Psoas muscle (tissue), 7 donors: ENCODE measurements at regions not wholly inside any gene's neighbourhood (a gene's known extent, or its start where the extent isn't known, plus 50 kb on each side); places are given as distances from the start of the nearest gene placed in this dataset.

Source experiments
- ATAC-seq, 4 donors: fragments of 200-7000 bp; cut with Tn5 transposase; one replicate each; pipeline ENCODE4 v1.9.1; 2020; ENCODE audit warnings: moderate library complexity in 3 of 4, mild to moderate bottlenecking in 2 of 4
- DNase-seq, 2 donors: peaks; one replicate each; pipeline ENCODE4 v3.0.0-alpha.2; 2020
- H3K27ac ChIP-seq: fragments of 200-600 bp; one replicate; pipeline ENCODE4 v1.8.0; 2022
- H3K27me3 ChIP-seq, 3 donors: fragments of 200-600 bp in 1 of 3; one replicate each; pipeline versions ENCODE4 v1.6.1 to v1.8.0; 2013 to 2022; ENCODE audit warnings: low read length in 2 of 3, mild to moderate bottlenecking in 2 of 3, moderate library complexity in 1 of 3; ENCODE audit not compliant: insufficient read depth in 3 of 3
- H3K36me3 ChIP-seq, 2 donors: fragments of 200-600 bp in 1 of 2; one replicate each; pipeline versions ENCODE4 v1.6.1 to v1.8.0; 2013 to 2022; ENCODE audit warnings: low read depth in 1 of 2, mild to moderate bottlenecking in 1 of 2, moderate library complexity in 1 of 2; ENCODE audit not compliant: insufficient read depth in 1 of 2
- H3K4me1 ChIP-seq: fragments of 200-600 bp; one replicate; pipeline ENCODE4 v1.8.0; 2022
- H3K4me3 ChIP-seq: fragments of 200-600 bp; one replicate; pipeline ENCODE4 v1.8.0; 2022; ENCODE audit warnings: mild to moderate bottlenecking
- H3K9me3 ChIP-seq: fragments of 200-600 bp; one replicate; pipeline ENCODE4 v1.8.0; 2022
- CTCF ChIP-seq: fragments of 200-600 bp; IDR thresholded peaks from one replicate; pipeline ENCODE4 v1.8.0; 2022; ENCODE audit warnings: antibody characterized with exemption
- WGBS, 3 donors: extraction: QIAGEN DNeasy Blood & Tissue Kit; methylation state at CpG; one replicate each; pipeline versions ENCODE4 v1.1.6 to v1.1.7; 2013; 5-methylcytosine and 5-hydroxymethylcytosine counted together
- intact Hi-C, 2 donors: fragments of 100-400 bp; cut with DNase I; formaldehyde crosslinking; loops; one replicate each; pipeline versions ENCODE4 v1.11.0 to v1.14.2; 2022
- donor health status: healthy with polysubstance abuse.
- donor health status: DM: no; HTN: no; CAD: no; lungs with moderate emphysema.
- donor health status: Bipolar disorder and iron deficiency.
- donor health status: healthy.
- donor health status: DM: yes; HTN: yes; CAD: no.
- donor health status: DM: no; HTN: no; CAD: no.
- donor health status: DM: yes; HTN: yes; CAD: no.

DNA sequence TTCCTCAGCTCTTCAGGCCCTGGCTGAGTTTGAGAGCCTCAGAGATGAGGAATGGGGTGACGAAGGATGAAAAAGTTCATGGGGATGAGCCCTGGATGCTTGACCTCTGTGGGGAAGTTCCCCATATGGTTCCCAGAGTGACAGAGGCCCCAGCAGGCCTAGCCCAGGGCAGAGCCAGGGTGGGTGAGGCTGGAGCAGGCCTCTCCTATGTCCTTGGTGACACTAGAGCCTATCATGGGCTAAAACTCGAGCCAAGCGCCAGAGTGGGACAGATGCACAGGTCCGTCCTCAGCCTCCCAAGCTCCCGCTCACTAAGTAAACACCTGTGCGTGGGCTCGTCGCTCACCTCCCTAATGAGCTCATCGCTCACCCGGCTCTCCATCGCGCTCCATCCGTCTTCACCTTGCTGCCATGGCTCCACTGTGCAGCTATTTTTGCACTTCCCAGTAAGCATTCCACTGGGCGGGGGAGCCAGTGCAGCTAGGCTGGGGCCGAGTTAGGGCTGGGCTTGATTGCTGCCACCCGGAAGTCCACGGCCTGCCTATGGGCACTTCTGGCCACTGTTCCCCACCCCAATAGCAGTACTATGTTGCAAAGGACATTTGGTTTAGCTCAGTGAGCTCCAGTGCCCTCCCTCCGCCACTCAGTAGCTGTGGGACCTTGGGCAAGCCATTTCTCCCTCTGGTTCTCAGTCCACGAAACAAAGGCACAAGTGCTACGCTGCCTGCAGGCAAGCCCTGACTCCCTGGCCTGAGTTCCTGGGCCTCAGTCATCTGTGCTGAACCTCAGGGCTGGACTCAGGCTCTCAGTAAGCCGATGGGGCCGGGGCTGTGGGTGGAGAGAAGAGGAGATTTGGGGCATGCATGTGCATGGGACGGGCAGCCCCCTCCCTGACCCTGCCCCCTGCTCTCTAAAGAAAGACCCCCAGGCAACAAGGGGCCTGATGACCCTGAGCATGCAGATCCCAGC lies 117.3 kb upstream of the PCBD1 start:
- ATAC-seq (peak in 2 of 4 donors; percentile 66 to 71), DNase-seq (no peak)
- 78 to 79% (median 79%) methylated on average over 23 of the region's 23 CpGs for WGBS, 3 donors
- no peaks in the 10 kb centered on the region for H3K9me3 ChIP-seq
- no peak for TF ChIP-seq CTCF
- peaks cover 0 to 5% (median 3%) of the 10 kb centered on the region in 3 donors for H3K27me3 ChIP-seq
- H3K4me3 ChIP-seq = no peak overlapping the region
- no peak overlapping the region for H3K27ac ChIP-seq
- intact Hi-C loops = no loop called here
- H3K4me1 ChIP-seq = no peaks in the 10 kb centered on the region
- H3K36me3 ChIP-seq = no peaks in the 10 kb centered on the region

DNA sequence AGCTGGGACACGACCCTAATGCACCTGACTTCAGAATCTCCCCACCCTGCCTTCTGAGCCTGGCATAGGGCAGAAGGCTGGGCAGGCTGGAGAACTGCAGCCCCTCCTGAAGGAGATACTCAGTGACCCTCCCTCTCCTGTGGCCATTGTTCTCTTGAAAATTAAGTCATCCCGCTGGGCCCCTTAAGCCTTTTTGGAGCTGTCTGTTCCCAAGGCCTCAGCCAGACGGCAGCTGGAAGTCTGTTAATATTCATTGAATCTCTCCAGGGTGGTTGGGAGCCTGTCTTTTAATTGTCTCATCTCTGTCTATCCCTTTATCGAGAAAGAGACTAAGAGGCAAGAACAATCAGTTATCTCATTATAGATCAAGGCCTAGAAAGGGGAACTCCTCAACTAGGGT lies 118.1 kb upstream of the PCBD1 start:
- Histone ChIP-seq H3K4me1 (no peaks in the 10 kb centered on the region), H3K27ac (no peak overlapping the region), H3K27me3 (peaks cover 0 to 5% (median 3%) of the 10 kb centered on the region in 3 donors), H3K9me3 (no peaks in the 10 kb centered on the region), H3K4me3 (no peak overlapping the region), H3K36me3 (no peaks in the 10 kb centered on the region)
- intact Hi-C loops = no loop called here
- ATAC-seq = no peak
- 75 to 80% (median 79%) methylated on average over 4 of the region's 4 CpGs for WGBS, 3 donors
- TF ChIP-seq CTCF = no peak
- no peak for DNase-seq

- Histone ChIP-seq H3K27me3 (peaks cover 0 to 5% (median 3%) of the 10 kb centered on the region in 3 donors), H3K4me3 (no peak overlapping the region), H3K9me3 (no peaks in the 10 kb centered on the region), H3K36me3 (no peaks in the 10 kb centered on the region), H3K27ac (no peak overlapping the region), H3K4me1 (no peaks in the 10 kb centered on the region)
- TF ChIP-seq CTCF = no peak
- intact Hi-C loops = no loop called here
- 76 to 89% (median 85%) methylated on average over 4 of the region's 4 CpGs for WGBS, 3 donors
- ATAC-seq (no peak), DNase-seq (no peak)
Measured at GRCh38 chr10:71007516-71007915, 119.2 kb upstream of the PCBD1 start.

- Histone ChIP-seq H3K4me3 (no peak overlapping the region), H3K27ac (no peak overlapping the region), H3K4me1 (no peaks in the 10 kb centered on the region), H3K27me3 (peaks cover 0 to 5% (median 3%) of the 10 kb centered on the region in 3 donors), H3K9me3 (no peaks in the 10 kb centered on the region), H3K36me3 (no peaks in the 10 kb centered on the region)
- WGBS, 3 donors = 83 to 87% (median 87%) methylated on average over 11 of the region's 11 CpGs
- no peak for TF ChIP-seq CTCF
- no peak for ATAC-seq
- DNase-seq = no peak
- intact Hi-C loops = no loop called here
Measured at GRCh38 chr10:71008150-71008549, 119.8 kb upstream of the PCBD1 start.
